HG02885 (cell line): ENCODE measurements at regions not wholly inside any gene's neighbourhood (a gene's known extent, or its start where the extent isn't known, plus 50 kb on each side); places are given as distances from the start of the nearest gene placed in this dataset.

Experiments
- ATAC-seq: cut with Tn5 transposase; IDR thresholded peaks from one replicate; pipeline ENCODE4 v1.9.1; 2021; ENCODE audit warnings: mild to moderate bottlenecking; ENCODE audit not compliant: unreplicated experiment, poor library complexity

DNA sequence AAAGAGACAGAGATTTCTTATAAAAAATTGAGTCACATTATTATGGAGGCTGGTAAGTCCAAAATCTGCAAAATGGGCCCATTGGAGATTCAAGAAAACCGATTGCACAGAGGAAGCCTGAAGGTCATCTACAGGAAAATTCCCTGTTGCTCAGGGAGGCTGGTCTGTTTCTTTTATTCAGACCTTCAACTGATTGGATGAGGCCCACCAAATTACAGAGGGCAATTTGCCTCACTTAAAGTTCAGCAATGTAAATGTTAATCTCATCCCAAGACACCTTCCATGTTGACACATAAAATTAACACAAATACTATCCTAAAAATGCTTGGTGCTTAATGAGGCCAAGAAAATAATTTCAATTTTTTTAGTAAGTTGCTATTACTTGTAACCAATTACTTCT lies 219.2 kb upstream of the RUNX1 start:
- ATAC-seq = no peak

DNA sequence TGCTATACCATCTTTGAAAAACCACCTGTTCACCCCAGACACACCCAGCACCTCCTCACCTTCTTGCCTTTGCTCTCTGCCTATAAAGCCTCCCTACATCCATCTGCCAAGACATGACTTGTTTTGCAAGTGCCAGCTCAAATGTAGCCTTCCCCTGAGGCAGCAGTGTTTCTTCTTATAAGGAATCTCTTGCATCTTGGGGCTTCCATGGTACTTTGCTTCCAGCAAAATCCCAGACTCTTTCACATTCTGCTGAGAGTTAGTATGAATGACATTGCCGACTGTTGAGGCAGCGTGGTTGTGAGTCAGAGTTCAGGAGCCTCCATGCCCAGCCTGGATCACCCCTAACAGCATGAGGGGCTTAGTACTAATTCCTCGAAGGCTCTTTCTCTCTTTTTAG lies 217.4 kb upstream of the RUNX1 start:
- no peak for ATAC-seq

DNA sequence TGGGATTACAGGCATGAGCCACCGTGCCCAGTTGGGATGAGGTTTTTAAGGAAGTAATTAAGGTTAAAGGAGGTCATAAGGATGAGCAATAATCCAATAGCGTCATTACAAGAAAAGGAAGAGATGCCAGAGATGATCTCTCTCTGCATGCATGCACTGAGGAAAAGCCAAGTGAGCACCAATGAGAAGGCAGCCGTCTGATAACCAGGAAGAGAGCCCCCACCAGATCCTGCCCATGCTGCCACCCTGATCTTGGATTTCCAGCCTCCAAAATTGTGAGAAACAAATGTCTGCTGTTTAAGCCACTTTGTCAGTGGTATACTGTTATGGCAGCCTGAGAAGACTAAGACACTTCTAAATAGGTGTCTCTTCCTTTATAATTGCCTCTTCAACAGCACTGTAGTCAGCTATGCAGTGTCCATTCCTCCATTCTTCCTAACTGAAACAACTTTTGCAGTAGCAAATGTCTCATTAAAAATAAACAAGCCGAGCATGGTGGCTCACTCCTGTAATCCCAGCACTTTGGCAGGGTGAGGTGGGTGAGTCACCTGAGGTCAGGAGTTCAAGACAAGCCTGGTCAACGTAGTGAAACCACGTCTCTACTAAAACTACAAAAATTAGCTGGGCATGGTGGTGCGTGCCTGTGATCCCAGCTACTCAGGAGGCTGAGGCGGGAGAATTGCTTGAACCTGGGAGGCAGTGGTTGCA lies 216.2 kb upstream of the RUNX1 start:
- no peak for ATAC-seq

DNA sequence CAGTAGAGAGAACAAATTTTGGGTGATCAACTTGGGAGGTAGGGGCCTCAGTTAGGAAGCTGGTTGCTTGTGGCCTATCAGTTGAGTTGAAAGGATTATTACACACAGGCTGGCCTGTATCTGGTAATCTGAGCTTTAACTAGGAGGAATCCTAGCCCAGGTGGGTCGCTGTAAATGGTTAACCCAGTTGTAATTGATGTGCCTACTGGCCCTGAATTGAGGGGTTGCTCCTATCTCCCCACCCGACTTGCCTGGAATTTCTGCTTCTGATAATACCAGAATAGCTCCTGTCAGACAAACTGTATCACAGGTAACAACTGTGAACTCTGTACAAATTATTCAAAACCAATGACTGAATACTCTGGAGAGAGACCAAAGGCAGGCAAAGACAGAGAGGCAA lies 210.4 kb upstream of the RUNX1 start:
- ATAC-seq = no peak

DNA sequence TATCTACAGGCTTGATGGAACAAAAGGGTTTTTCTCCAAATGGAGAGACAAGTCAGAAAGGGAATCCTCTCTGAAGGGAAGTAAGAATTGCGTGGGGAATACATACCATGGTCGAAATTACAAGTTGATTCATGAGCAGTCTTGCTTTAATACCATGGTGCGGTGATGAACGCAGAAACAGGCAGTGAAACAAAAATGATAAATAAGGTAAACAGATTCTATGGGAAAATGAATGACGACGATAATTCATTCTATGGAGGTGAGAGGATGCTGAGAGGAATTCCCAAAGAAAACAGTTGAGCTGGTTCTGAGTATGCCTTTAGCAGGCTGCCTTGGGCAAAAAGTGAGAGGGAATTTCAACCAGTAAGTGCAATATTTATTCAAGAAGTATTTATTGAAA lies 209.4 kb upstream of the RUNX1 start:
- no peak for ATAC-seq

DNA sequence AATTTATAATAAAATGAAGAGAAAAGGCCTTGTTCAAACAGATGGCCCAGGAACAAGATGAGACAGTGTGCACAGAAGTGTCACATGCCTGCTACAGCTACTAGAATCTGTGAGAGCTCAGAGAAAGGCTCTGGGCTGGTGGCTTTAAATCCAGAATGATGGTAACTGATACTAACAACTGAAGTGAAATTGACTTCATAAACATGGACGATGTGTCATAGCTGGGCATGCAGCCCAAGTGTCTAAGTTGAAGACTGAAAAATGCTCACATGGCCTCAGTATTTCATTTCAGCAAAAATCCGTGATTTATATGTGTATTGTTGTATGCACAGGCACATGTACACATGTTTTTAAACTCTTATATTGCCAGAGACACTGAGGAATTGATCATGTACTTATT lies 208.3 kb upstream of the RUNX1 start:
- no peak for ATAC-seq

DNA sequence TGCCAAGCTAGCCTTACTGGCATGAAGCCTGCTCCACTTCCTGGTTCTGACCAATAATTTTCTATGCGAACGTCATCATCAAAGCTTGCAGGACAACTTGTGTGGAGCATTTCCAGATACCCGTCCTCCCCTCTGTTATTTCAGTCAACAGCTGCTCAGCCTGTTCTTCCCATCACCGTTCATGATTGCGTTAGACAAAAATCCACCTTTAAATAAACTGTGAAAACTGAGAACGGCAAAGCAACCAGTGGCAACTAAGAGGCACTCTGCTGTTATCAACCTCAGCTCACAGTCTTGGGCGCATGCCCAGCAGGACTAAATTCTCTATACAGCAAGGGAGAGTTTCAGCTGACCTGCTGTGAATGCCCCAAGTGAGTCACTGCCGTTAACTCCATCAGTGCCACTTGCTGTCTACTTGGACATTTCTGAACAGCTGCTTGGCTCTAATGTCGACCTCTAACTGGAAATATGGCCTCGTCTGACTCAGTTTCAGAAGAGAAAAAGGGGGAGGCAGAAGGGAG lies 207.4 kb upstream of the RUNX1 start:
- no peak for ATAC-seq

DNA sequence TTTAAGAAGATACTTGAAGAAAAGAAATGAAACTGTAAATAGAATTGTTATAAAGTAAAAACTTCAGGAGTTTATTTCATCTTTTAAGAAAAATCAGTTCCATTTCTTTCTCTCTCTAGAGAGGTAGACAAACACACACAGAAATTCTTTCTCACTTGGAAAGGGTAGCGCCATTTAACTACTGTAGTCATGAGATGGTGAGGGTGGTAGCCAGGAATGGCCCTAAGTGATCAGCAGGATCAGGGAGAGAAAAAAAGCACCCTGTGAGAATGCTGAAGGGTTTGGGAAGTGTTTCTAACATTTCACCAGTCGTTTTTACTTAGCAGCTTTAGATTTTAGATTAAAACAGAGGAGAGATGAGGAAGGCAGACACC lies 205.7 kb upstream of the RUNX1 start:
- no peak for ATAC-seq

DNA sequence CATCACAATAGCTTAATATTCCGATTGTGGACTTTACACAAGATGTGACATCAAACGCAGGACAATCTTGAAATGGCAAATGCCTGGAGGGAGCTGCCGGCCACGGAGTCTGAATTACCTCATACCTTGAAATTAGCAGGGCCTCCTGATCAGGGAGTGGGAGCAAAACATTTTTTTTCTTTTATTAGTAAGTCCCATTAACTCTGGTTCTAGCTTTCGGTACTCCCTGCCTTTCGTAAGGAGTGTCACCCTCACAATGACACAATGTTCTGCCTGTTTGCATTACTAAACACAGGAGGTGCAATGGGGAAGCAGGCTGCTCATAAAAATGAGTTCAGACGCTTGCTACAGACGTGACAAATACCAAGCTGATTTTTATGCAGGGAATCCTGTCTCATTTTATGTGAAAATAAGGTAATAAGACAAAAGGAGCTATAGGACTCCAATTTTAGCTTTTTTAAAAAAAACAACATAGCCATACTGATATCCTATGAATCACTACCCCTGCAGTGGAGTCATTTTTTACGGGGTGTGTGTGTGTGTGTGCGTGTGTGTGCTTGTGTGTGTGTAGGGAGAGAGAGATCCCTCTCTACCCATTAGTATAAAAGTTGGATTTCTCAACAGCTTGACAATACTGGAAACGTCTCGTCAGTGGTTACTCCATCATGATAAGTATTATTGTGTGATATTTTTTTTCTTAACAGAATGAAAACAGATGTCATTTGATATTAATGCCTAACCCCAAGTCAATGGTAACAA lies 205.1 kb upstream of the RUNX1 start:
- ATAC-seq = no peak

DNA sequence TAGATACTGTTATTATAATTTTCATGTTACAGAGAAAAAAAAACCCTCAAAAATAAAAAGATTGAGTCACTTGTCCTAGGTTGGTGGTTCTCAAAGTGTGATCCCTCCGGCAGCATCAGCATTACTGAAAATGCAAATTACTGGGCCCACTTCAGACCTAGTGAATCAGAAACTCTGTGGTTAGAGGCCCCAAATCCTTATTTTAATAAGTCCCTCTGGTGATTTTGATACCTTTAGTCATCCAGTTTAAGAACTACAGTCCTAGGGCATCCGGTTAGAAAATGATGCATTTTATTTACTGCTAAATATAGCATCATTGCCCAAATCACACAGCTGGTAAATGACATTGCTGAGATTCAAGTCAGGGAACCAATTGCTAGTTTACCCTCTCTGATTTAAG lies 203.7 kb upstream of the RUNX1 start:
- ATAC-seq = no peak

DNA sequence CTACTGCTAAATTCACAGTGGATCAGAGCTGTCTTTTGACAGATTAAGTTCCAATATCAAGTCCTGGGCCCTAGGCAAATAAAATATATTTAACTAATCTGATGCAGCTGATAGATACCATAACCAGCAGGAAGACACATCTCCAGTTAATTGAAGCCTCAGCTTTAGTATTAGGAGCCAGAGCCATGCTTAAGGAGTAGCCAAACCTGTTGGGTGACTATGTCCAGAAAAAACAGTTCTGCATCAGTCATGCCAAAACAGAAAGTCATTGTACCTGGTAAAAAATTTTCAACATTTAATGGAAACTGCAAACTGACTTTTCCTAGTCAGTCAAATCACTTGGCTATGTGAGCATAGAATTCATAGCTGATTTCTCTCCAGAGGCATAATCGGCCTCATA lies 200.5 kb upstream of the RUNX1 start:
- ATAC-seq = no peak

DNA sequence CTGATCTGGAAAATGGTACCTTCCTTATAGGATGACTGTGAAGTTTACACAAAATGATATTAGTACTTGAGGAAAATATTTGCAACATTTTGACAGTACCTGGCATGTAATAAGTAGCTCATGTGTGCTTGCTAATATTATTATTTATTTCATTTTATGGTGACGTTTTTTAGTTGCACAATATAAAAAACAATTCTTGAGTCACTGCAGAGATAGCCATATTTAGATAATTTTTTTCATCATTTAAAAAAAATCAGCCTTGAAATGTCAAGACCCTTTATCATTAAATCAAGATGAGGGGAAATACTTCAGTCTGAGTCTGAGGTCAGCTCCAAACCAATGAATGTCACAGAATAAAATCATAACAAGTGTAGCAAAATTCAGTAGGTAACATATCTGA lies 196.8 kb upstream of the RUNX1 start:
- ATAC-seq = no peak

DNA sequence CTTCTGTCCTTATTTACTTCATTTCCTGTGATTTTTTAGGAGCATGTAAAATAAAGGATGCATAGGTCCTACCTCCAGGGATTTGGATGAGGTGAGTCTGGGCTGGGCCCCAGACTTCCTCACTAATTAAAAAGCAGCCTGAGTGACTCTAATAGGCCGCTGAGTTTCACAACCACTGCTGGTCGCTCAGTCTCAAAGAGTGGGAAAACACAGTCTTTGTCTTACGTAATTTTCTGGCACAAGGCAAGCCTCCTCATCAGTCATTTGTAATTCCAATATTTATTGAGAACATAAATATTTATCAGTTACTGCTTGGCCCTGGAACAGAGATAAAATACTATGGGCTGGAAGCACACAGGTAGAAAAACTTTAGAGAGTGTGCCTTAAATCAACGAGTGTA lies 195.4 kb upstream of the RUNX1 start:
- ATAC-seq = no peak

DNA sequence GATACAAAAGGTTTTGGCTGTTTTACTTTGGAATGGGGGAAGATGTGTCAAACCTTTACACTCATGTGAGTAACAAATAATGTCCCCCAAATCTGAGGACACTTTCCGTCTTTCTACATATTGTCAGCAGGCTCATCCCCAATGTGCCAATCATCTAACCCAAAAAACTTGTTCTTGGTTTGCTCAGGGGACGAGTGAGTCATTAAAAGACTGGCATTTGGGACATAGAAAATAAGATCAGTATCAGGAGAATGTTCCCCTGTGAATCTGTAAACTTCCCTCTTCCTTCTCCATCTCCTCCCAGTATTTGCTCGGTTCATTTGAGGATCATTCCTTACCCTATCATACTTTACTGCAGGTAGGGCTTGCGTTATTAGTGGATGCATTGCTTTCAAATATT lies 194.1 kb upstream of the RUNX1 start:
- no peak for ATAC-seq

DNA sequence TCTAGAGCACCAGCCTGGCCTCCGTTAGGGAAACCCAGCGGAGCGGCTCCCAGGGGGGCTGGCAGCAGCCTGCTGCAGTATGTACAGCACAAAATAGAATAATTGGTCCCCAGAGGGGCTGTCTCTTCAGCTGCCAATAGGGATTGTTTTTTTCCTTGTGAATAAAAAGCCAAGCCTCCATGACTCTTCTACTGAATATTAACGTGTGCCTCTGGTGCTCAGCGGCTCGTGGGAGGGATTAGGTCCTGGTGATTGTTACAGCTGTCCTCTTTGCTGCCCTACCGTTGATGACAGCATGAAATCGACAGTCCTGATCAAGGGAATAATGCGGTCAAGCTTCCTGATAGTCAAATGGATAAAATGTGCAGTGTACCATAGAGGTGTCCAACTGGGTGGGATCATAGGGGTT lies 190.7 kb upstream of the RUNX1 start:
- ATAC-seq = no peak

DNA sequence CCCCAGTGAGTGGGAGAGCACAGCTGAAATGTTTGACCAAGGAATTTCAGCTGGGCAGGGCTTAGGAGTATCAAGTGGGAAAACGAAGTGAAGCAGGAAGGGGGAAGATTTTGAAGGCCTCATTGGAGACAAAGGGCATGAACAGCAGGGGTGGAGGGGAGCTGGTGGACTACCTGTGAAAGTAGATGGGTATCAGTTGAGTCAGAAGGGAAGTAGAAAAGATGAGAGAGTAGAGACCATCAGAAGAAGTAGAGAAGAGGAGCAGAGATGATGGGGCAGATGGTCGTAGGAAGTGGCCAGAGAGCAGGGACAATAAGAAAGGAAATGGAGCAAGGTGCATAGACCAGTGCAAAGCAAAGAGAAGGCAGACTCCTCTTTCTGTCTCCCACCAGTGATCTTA lies 189.0 kb upstream of the RUNX1 start:
- no peak for ATAC-seq

DNA sequence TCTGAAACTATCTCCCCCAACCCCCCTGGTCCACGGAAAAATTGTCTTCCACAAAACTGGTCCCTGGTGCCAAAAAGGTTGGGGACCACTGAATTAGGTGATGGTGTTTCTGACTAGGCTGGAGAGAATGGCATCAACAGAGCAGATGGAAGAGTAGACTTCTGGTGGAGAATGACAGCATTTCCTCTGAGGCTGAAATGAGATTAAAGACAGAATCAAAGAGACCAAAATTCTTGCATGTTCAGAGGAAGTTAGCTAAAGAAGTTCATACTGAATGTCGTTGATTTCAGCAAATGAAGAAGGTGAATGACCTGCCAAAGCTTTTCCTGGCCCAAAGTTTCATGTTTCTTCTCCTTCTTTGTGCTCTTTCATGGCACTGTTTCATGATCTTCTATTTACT lies 188.2 kb upstream of the RUNX1 start:
- ATAC-seq = no peak

DNA sequence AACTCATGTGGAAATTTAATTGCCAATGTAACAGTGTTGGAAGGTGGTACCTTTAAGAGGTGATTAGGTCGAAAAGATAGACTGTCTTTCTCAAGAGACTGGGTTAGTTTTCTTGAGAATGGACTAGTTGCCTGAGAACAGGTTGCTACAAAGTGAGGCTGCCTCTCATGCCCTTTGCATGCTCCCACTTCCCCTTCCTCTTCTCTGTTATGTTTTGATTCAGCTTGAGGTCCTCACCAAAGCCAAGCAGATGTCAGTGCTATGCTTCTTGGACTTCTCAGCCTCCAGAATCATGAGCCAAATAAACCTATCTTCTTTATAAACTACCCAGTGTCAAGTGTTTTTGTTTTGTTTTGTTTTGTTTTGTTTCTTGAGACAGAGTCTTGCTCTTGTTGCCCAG lies 187.0 kb upstream of the RUNX1 start:
- ATAC-seq = peak; percentile 60

DNA sequence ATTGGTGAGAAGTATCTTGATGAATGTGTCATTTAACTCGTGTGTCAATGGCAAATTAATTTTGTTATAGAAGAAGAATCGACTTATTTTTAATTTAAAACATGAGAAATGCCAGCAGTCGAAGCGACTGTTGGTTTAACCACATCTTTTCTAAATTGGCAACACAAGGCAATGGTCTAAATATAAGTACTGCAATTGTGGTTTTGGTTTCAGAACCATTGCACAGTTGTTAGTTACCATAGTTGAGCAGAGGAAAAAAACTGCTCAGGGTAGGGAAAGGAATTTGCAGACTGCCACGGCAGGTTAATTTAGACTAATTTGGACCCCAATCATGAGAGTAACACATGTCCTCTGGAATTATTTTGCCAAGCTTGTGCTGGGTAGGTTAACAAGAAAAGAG lies 185.6 kb upstream of the RUNX1 start:
- no peak for ATAC-seq

DNA sequence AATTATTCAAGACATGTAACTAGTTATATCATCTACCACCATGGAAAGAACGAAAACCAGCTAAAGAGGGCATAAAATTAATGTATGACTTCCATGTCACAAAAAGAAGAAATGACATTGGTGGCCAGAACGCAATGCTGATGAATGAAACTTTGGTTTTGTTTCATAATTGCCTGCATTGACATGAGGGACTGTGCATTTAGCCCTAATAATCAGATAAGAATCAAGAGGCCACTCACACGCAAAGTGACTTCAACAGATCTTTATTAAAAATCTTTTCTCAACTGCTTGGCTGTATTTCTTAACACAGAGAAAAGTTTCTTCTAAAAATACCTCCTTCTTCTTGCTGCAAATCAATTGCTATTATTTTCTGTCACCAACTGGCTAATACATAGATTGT lies 184.7 kb upstream of the RUNX1 start:
- ATAC-seq = no peak

DNA sequence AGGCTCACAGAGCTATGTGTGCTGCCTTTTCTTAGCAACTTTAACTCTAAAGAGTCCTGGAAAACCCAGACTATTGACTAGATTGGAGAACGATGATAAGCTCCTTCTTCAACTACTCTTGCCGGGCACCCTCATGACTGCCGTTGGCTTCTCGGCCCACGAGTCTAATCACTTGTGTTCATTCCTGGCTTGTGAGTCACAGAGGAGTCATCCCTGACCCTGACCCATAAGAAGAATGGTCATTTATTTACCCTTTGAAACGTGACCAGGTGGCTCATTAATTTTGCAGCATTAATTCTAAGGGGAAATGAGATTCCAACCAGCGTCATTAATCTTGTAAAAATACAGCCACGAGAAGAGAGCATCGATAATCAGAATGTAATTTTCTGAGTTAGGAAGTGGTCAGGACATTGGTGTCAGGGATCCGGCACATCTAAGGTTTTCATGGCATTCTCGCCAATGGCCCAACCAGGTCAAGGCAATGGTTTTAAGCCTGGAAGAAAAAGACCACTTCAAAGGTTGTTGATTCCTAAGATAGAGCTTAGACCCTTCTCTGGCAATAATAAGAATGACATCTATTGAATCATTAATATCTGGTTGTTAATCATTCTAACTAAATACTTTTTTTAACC lies 183.6 kb upstream of the RUNX1 start:
- ATAC-seq = no peak

DNA sequence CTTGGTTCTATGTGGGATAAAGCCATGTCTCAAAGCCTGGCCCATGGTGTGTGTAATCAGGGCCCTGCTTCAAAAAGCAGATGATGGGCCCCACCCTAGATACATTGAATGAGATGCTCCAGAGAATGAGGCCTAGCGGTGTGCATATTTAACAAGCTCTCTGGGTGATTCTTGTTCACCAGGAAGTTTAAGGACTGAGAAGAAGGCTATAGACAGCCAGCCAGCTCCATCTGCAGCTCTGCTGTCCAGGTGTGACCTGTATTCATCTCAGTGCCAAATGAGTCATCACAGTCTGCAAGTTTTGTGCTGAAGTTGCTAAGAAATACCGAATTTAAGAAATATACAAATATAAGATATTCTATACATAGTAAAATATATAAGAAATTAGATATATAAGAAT lies 182.0 kb upstream of the RUNX1 start:
- ATAC-seq = no peak
